H1 (cell line): ENCODE measurements at regions not wholly inside any gene's neighbourhood (a gene's known extent, or its start where the extent isn't known, plus 50 kb on each side); places are given as distances from the start of the nearest gene placed in this dataset.

ENCODE experiments used
- CTCF ChIA-PET: fragments of 300-600 bp; sonication (Branson Sonifier 250); formaldehyde crosslinking; loops from one replicate; lab custom pipeline; 2021; ENCODE audit not compliant: partially characterized antibody; lab: Charles Lee
- POLR2A ChIA-PET: fragments of 300-600 bp; sonication (Branson Sonifier 250); formaldehyde crosslinking; loops from one replicate; lab custom pipeline; 2021; ENCODE audit warnings: inconsistent platforms; ENCODE audit not compliant: partially characterized antibody; lab: Charles Lee
- DNase-seq, 2 experiments: peaks; one replicate each; pipeline versions ENCODE4 v3.0.0 to v3.0.0-alpha.2; 2010 to 2022; ENCODE audit warnings: low spot score in 2 of 2, low read depth in 1 of 2, mixed read lengths in 1 of 2
- FAIRE-seq: peaks from 2 replicates; lab custom pipeline; 2011; peaks lifted over from hg19 to GRCh38; lab: Jason Lieb, UNC
- H2AFZ ChIP-seq: 2 replicates; pipeline ENCODE4 v1.8.1; 2012; ENCODE audit warnings: low read length, inconsistent platforms
- H2AK5ac ChIP-seq: 2 replicates; pipeline ENCODE4 v1.6.1; 2013; ENCODE audit warnings: low read depth, low read length
- H2BK120ac ChIP-seq: replicated peaks from 2 replicates; pipeline ENCODE3; 2013; ENCODE audit warnings: low read depth, low read length, inconsistent platforms
- H2BK12ac ChIP-seq: 2 replicates; pipeline ENCODE4 v1.6.1; 2013; ENCODE audit warnings: low read depth, low read length
- H2BK15ac ChIP-seq: 2 replicates; pipeline ENCODE4 v1.6.1; 2013; ENCODE audit warnings: low read length
- H2BK20ac ChIP-seq: 2 replicates; pipeline ENCODE4 v1.6.1; 2013; ENCODE audit warnings: low read length
- H2BK5ac ChIP-seq: 2 replicates; pipeline ENCODE4 v1.6.1; 2013; ENCODE audit warnings: low read depth, low read length
- H3K14ac ChIP-seq: 2 replicates; pipeline ENCODE4 v1.6.1; 2013; ENCODE audit warnings: inconsistent platforms; ENCODE audit not compliant: insufficient read length
- H3K18ac ChIP-seq: 2 replicates; pipeline ENCODE4 v1.6.1; 2013; ENCODE audit warnings: low read length; ENCODE audit errors: extremely low read depth
- H3K23ac ChIP-seq: 2 replicates; pipeline ENCODE4 v1.6.1; 2013; ENCODE audit warnings: inconsistent platforms; ENCODE audit not compliant: insufficient read length
- H3K23me2 ChIP-seq: 2 replicates; pipeline ENCODE4 v1.6.1; 2013; ENCODE audit warnings: low read depth, low read length
- H3K27ac ChIP-seq: 2 replicates; pipeline ENCODE4 v1.6.1; 2011; ENCODE audit warnings: low read depth, low read length, inconsistent platforms
- H3K27me3 ChIP-seq, 4 experiments: replicated peaks in 1 of 4; 1 replicate in 1 of 4; 2 replicates in 3 of 4; pipeline versions ENCODE4 v1.6.1 to v1.8.1; 2011 to 2013; ENCODE audit warnings: low read length in 3 of 4, mild to moderate bottlenecking in 3 of 4, inconsistent platforms in 2 of 4, mixed read lengths in 2 of 4, moderate library complexity in 1 of 4; ENCODE audit not compliant: control insufficient read depth in 3 of 4, insufficient read depth in 3 of 4; ENCODE audit errors: extremely low read depth in 1 of 4
- H3K36me3 ChIP-seq, 4 experiments: 2 replicates each; pipeline versions ENCODE4 v1.6.1 to v1.8.1; 2011 to 2013; ENCODE audit warnings: mild to moderate bottlenecking in 4 of 4, low read length in 3 of 4, moderate library complexity in 2 of 4, control low read depth in 1 of 4, inconsistent platforms in 1 of 4; ENCODE audit not compliant: insufficient read depth in 4 of 4, control insufficient read depth in 2 of 4
- H3K4ac ChIP-seq: replicated peaks from 2 replicates; pipeline ENCODE3; 2013; ENCODE audit warnings: low read length, low read depth, mixed read lengths, inconsistent platforms; ENCODE audit not compliant: insufficient read length
- H3K4me1 ChIP-seq, 4 experiments: replicated peaks in 1 of 4; 1 replicate in 1 of 4; 2 replicates in 3 of 4; pipeline versions ENCODE4 v1.6.1 to v1.8.1; 2011 to 2013; ENCODE audit warnings: low read length in 3 of 4, inconsistent platforms in 2 of 4, mixed read lengths in 1 of 4; ENCODE audit not compliant: insufficient read depth in 4 of 4, control insufficient read depth in 3 of 4
- H3K4me2 ChIP-seq, 2 experiments: 2 replicates each; pipeline versions ENCODE4 v1.6.1 to v1.8.1; 2011 to 2013; ENCODE audit warnings: low read depth in 2 of 2, low read length in 2 of 2, control low read depth in 1 of 2, inconsistent platforms in 1 of 2, mild to moderate bottlenecking in 1 of 2; ENCODE audit not compliant: insufficient read depth in 1 of 2
- H3K4me3 ChIP-seq, 4 experiments: fragments of 200-600, 300-600 bp in 1 of 4; sonication (generic), shearing (Covaris generic), sonication (Bioruptor Twin) in 1 of 4; 2 replicates each; pipeline versions ENCODE4 v1.5.1 to v1.8.1; 2011 to 2016; ENCODE audit warnings: low read length in 4 of 4, low read depth in 3 of 4, control low read depth in 2 of 4, inconsistent platforms in 2 of 4, mild to moderate bottlenecking in 2 of 4, mixed read lengths in 1 of 4, moderate library complexity in 1 of 4; ENCODE audit not compliant: insufficient read depth in 2 of 4; ENCODE audit errors: extremely low read depth in 1 of 4
- H3K56ac ChIP-seq: replicated peaks from 2 replicates; pipeline ENCODE3; 2013; ENCODE audit warnings: low read depth, mild to moderate bottlenecking, mixed read lengths, low read length, inconsistent platforms; ENCODE audit not compliant: insufficient read length
- H3K79me1 ChIP-seq: 2 replicates; pipeline ENCODE4 v1.6.1; 2013; ENCODE audit warnings: low read depth, low read length, control low read depth
- H3K79me2 ChIP-seq, 2 experiments: 2 replicates each; pipeline versions ENCODE4 v1.6.1 to v1.8.1; 2012 to 2013; ENCODE audit warnings: low read length in 2 of 2, mild to moderate bottlenecking in 2 of 2, inconsistent platforms in 1 of 2; ENCODE audit not compliant: insufficient read depth in 2 of 2, control insufficient read depth in 1 of 2
- H3K9ac ChIP-seq, 4 experiments: replicated peaks in 1 of 4; 1 replicate in 1 of 4; 2 replicates in 3 of 4; pipeline versions ENCODE4 v1.6.1 to v1.8.1; 2011 to 2013; ENCODE audit warnings: low read depth in 3 of 4, low read length in 3 of 4, control low read depth in 2 of 4, mild to moderate bottlenecking in 2 of 4, moderate library complexity in 2 of 4, inconsistent platforms in 1 of 4; ENCODE audit errors: extremely low read depth in 1 of 4
- H3K9me3 ChIP-seq, 2 experiments: 2 replicates each; pipeline versions ENCODE4 v1.6.1 to v1.8.1; 2012 to 2013; ENCODE audit warnings: mild to moderate bottlenecking in 2 of 2, moderate library complexity in 2 of 2, control low read depth in 1 of 2, inconsistent platforms in 1 of 2, low read depth in 1 of 2, low read length in 1 of 2, mixed read lengths in 1 of 2; ENCODE audit not compliant: insufficient read depth in 2 of 2
- H4K20me1 ChIP-seq, 2 experiments: replicated peaks in 1 of 2; 2 replicates each; pipeline versions ENCODE3 to v1.8.1; 2011 to 2013; ENCODE audit warnings: inconsistent platforms in 2 of 2, low read length in 2 of 2, mild to moderate bottlenecking in 1 of 2; ENCODE audit not compliant: insufficient read depth in 2 of 2, control insufficient read depth in 1 of 2
- H4K5ac ChIP-seq: 2 replicates; pipeline ENCODE4 v1.6.1; 2013; ENCODE audit warnings: low read length, low read depth, mixed read lengths, inconsistent platforms; ENCODE audit not compliant: insufficient read length
- H4K8ac ChIP-seq: 2 replicates; pipeline ENCODE4 v1.8.0; 2013; ENCODE audit warnings: mild to moderate bottlenecking, moderate library complexity, low read length, inconsistent platforms; ENCODE audit not compliant: insufficient read depth; ENCODE audit errors: extremely low read depth
- H4K91ac ChIP-seq: replicated peaks from 2 replicates; pipeline ENCODE3; 2013; ENCODE audit warnings: low read length, mixed read lengths, inconsistent platforms; ENCODE audit not compliant: insufficient read length
- ATF2 ChIP-seq: IDR thresholded peaks from 2 replicates; pipeline ENCODE4 v1.6.1; 2012; ENCODE audit warnings: low read length, inconsistent platforms
- BACH1 ChIP-seq: IDR thresholded peaks from 2 replicates; pipeline ENCODE4 v1.6.1; 2012; ENCODE audit warnings: low read length, improper control_type of control experiment
- CEBPB ChIP-seq: IDR thresholded peaks from 2 replicates; pipeline ENCODE4 v1.6.1; 2012; ENCODE audit warnings: low read depth, low read length
- CTBP2 ChIP-seq: IDR thresholded peaks from 2 replicates; pipeline ENCODE4 v1.7.0; 2011; ENCODE audit warnings: borderline replicate concordance, mild to moderate bottlenecking, moderate library complexity, mixed read lengths, low read length; ENCODE audit not compliant: insufficient read depth, insufficient read length
- CTCF ChIP-seq, 3 experiments: IDR thresholded peaks; 1 replicate in 2 of 3; 2 replicates in 1 of 3; pipeline versions ENCODE4 v1.5.1 to v1.6.1; 2011; ENCODE audit warnings: low read length in 3 of 3, mild to moderate bottlenecking in 3 of 3, inconsistent platforms in 2 of 3, low read depth in 1 of 3, moderate library complexity in 1 of 3; ENCODE audit not compliant: insufficient read depth in 1 of 3; ENCODE audit errors: control extremely low read depth in 1 of 3
- JUN ChIP-seq: IDR thresholded peaks from 2 replicates; pipeline ENCODE4 v1.6.1; 2011; ENCODE audit warnings: low read depth, mild to moderate bottlenecking, improper control_type of control experiment, low read length
- JUND ChIP-seq: IDR thresholded peaks from 2 replicates; pipeline ENCODE4 v1.6.1; 2011; ENCODE audit warnings: mild to moderate bottlenecking, improper control_type of control experiment, low read length
- KDM5A ChIP-seq: fragments of 200-600 bp; IDR thresholded peaks from 2 replicates; pipeline ENCODE4 v1.7.1; 2012; ENCODE audit warnings: mild to moderate bottlenecking, low read length, inconsistent platforms, mixed read lengths
- POU5F1 ChIP-seq: IDR thresholded peaks from 2 replicates; pipeline ENCODE4 v1.6.1; 2011; ENCODE audit warnings: low read depth, mild to moderate bottlenecking, low read length, moderate library complexity
- SP2 ChIP-seq: IDR thresholded peaks from 2 replicates; pipeline ENCODE4 v1.6.1; 2012; ENCODE audit warnings: mild to moderate bottlenecking, low read length, inconsistent platforms
- WGBS, 2 experiments: shearing (Covaris generic) in 1 of 2; methylation state at CpG; one replicate each; pipeline versions ENCODE4 v1.1.6 to v1.1.7; 2013 to 2015; ENCODE audit warnings: low lambda C conversion rate in 2 of 2, mixed read lengths in 2 of 2, inconsistent platforms in 1 of 2, low coverage in 1 of 2, missing lambda C conversion rate in 1 of 2; ENCODE audit not compliant: insufficient replicate concordance in 2 of 2, insufficient coverage in 1 of 2, insufficient read length in 1 of 2; ENCODE audit errors: extremely low coverage in 1 of 2, missing lambda C conversion rate in 1 of 2; 5-methylcytosine and 5-hydroxymethylcytosine counted together

GRCh38 chr2:196274387-196274809, 103.0 kb upstream of the STK17B start:
- no peaks in the 10 kb centered on the region for H3K79me1 ChIP-seq
- no peak overlapping the region for H3K27ac ChIP-seq
- H3K14ac ChIP-seq = no peak overlapping the region
- no peak overlapping the region for H4K91ac ChIP-seq
- H3K36me3 ChIP-seq = no peaks in the 10 kb centered on the region
- H2AFZ ChIP-seq = no peak overlapping the region
- no peaks in the 10 kb centered on the region for H3K27me3 ChIP-seq
- FAIRE-seq (no peak), DNase-seq (no peak)
- H3K56ac ChIP-seq = no peak overlapping the region
- H3K4ac ChIP-seq = no peak overlapping the region
- no peak overlapping the region for H2BK15ac ChIP-seq
- H3K4me3 ChIP-seq = no peak overlapping the region
- H3K9ac ChIP-seq = no peak overlapping the region
- no peaks in the 10 kb centered on the region for H3K4me1 ChIP-seq
- WGBS, 2 experiments = 70% methylated on average over 1 of the region's 1 CpG; no CpG with 5 or more reads in 1 of the 2 experiments
- POLR2A ChIA-PET = no interaction called here
- no peak overlapping the region for H2BK5ac ChIP-seq
- no peaks in the 10 kb centered on the region for H4K20me1 ChIP-seq
- H3K23me2 ChIP-seq = no peaks in the 10 kb centered on the region
- H3K4me2 ChIP-seq = no peak overlapping the region
- CTCF ChIA-PET = interaction anchor here (1.7 to 6.5 kb wide), 3 partner anchors 17 to 206 kb away, joined by 5 to 84 read pairs (median 7); partner anchors contain the start of gene DNAH7
- H2BK20ac ChIP-seq = no peak overlapping the region
- no peak overlapping the region for H2BK12ac ChIP-seq
- no peaks in the 10 kb centered on the region for H3K79me2 ChIP-seq
- H4K8ac ChIP-seq = no peak overlapping the region
- no peak overlapping the region for H2BK120ac ChIP-seq
- H3K9me3 ChIP-seq = no peaks in the 10 kb centered on the region
- no peak overlapping the region for H3K18ac ChIP-seq
- H4K5ac ChIP-seq = no peak overlapping the region
- no peak overlapping the region for H3K23ac ChIP-seq
- H2AK5ac ChIP-seq = no peak overlapping the region
- no peak for TF ChIP-seq POU5F1
- no peak for TF ChIP-seq SP2
- no peak for TF ChIP-seq JUND
- no peak for TF ChIP-seq CTCF (IDR thresholded peaks at IDR 0.05; ENCODE audit: control extremely low read depth in 1 of 3, insufficient read depth in 1 of 3, low read depth in 1 of 3, low read length in 3 of 3)
- no peak for TF ChIP-seq JUN
- TF ChIP-seq CEBPB = no peak
- TF ChIP-seq KDM5A = no peak
- no peak for TF ChIP-seq BACH1
- no peak for TF ChIP-seq CTBP2
- TF ChIP-seq ATF2 = no peak
